K562 (cell line): ENCODE measurements at regions not wholly inside any gene's neighbourhood (a gene's known extent, or its start where the extent isn't known, plus 50 kb on each side); places are given as distances from the start of the nearest gene placed in this dataset.

Source experiments
- ATAC-seq: fragments of 200-7000 bp; cut with Tn5 transposase; 3 replicates; pipeline ENCODE4 v1.9.1; 2020; ENCODE audit warnings: moderate library complexity
- BruUV-seq: library from RNA; stranded (reverse); fragments of 400-500 nt; replicated peaks from 2 replicates; lab custom pipeline; 2021; lab: Mats Ljungman, UMichigan
- CTCF ChIA-PET: fragments of 300-600 bp; formaldehyde crosslinking; extraction: SDS; loops from one replicate; lab custom pipeline; 2021; ENCODE audit warnings: low intra/inter-chr PET ratio; lab: Yijun Ruan, JAX
- POLR2A ChIA-PET: fragments of 300-600, 350-650 bp; sonication (Branson Sonifier 250); formaldehyde crosslinking; extraction: SDS; loops from one replicate; lab custom pipeline; 2021; ENCODE audit warnings: antibody characterized with exemption, inconsistent platforms; lab: Yijun Ruan, JAX
- DNase-seq, 4 experiments: peaks; one replicate each; pipeline versions ENCODE4 v3.0.0 to v3.0.0-alpha.2; 2011 to 2018; ENCODE audit warnings: low spot score in 3 of 4, mixed read lengths in 3 of 4; ENCODE audit errors: extremely low read depth in 1 of 4
- FAIRE-seq: peaks from 2 replicates; lab custom pipeline; 2011; peaks lifted over from hg19 to GRCh38; lab: Jason Lieb, UNC
- H2AFZ ChIP-seq: 2 replicates; pipeline ENCODE4 v1.6.0; 2011; ENCODE audit warnings: low read depth, low read length, control low read depth, inconsistent platforms
- H3K27ac ChIP-seq: fragments of 200-600 bp; 3 replicates; pipeline ENCODE4 v1.8.0; 2011; ENCODE audit warnings: low read depth, mild to moderate bottlenecking, control low read depth, inconsistent platforms, low read length, moderate library complexity, mixed read lengths; ENCODE audit errors: extremely low read depth
- H3K27me3 ChIP-seq, 2 experiments: fragments of 300-600 bp in 1 of 2; 2 replicates in 1 of 2; 3 replicates in 1 of 2; pipeline versions ENCODE4 v1.6.0 to v1.8.0; 2011; ENCODE audit warnings: inconsistent platforms in 2 of 2, low read length in 2 of 2, mild to moderate bottlenecking in 1 of 2, mixed read lengths in 1 of 2, moderate library complexity in 1 of 2; ENCODE audit not compliant: control insufficient read depth in 2 of 2, insufficient read depth in 2 of 2
- H3K36me3 ChIP-seq: fragments of 300-600 bp; 3 replicates; pipeline ENCODE4 v1.8.0; 2011; ENCODE audit warnings: mild to moderate bottlenecking, low read length, inconsistent platforms; ENCODE audit not compliant: control insufficient read depth, insufficient read depth
- H3K4me1 ChIP-seq, 2 experiments: fragments of 200-600 bp in 1 of 2; replicated peaks in 1 of 2; 2 replicates in 1 of 2; 3 replicates in 1 of 2; pipeline versions ENCODE4 v1.5.1 to v1.8.0; 2011; ENCODE audit warnings: inconsistent platforms in 2 of 2, low read length in 2 of 2, mild to moderate bottlenecking in 1 of 2, mixed read lengths in 1 of 2, moderate library complexity in 1 of 2; ENCODE audit not compliant: control insufficient read depth in 2 of 2, insufficient read depth in 2 of 2
- H3K4me2 ChIP-seq: 2 replicates; pipeline ENCODE4 v1.6.1; 2011; ENCODE audit warnings: low read length, control low read depth, inconsistent platforms, mixed read lengths; ENCODE audit not compliant: insufficient read depth
- H3K4me3 ChIP-seq: fragments of 200-600 bp; sonication (generic), shearing (Covaris generic); 2 replicates; pipeline ENCODE4 v1.5.1; 2016; ENCODE audit warnings: control low read depth, inconsistent platforms
- H3K79me2 ChIP-seq: fragments of 200-600 bp; 3 replicates; pipeline ENCODE4 v1.8.0; 2011; ENCODE audit warnings: low read length, inconsistent platforms; ENCODE audit not compliant: control insufficient read depth, insufficient read depth
- H3K9ac ChIP-seq, 2 experiments: 2 replicates each; pipeline versions ENCODE4 v1.6.0 to v1.6.1; 2011; ENCODE audit warnings: low read depth in 2 of 2, low read length in 2 of 2, control low read depth in 1 of 2, inconsistent platforms in 1 of 2, mild to moderate bottlenecking in 1 of 2, mixed read lengths in 1 of 2; ENCODE audit not compliant: insufficient read depth in 1 of 2
- H3K9me1 ChIP-seq: one replicate; pipeline ENCODE4 v1.6.0; 2011; ENCODE audit warnings: inconsistent platforms, mild to moderate bottlenecking, low read length, moderate library complexity; ENCODE audit not compliant: control insufficient read depth, insufficient read depth
- H3K9me3 ChIP-seq: replicated peaks from 2 replicates; pipeline ENCODE4 v1.5.1; 2011; ENCODE audit warnings: low read depth, low read length, inconsistent platforms; ENCODE audit not compliant: control insufficient read depth, insufficient read depth
- H4K20me1 ChIP-seq: replicated peaks from 2 replicates; pipeline ENCODE4 v1.6.1; 2011; ENCODE audit warnings: low read length, inconsistent platforms, mixed read lengths; ENCODE audit not compliant: control insufficient read depth, insufficient read depth
- BACH1 ChIP-seq: fragments of 200-800 bp; sonication (Bioruptor generic); IDR thresholded peaks from 2 replicates; pipeline ENCODE4 v1.6.1; 2016; ENCODE audit warnings: missing genetic modification characterization, missing compliant biosample characterization
- KDM5B ChIP-seq: fragments of 200-600 bp; sonication (generic); IDR thresholded peaks from 2 replicates; pipeline ENCODE4 v1.6.1; 2012; ENCODE audit warnings: low read depth, mild to moderate bottlenecking, moderate library complexity, low read length, control low read depth, inconsistent platforms; ENCODE audit not compliant: insufficient replicate concordance
- MEF2D ChIP-seq: conservative IDR thresholded peaks from 2 replicates; pipeline ENCODE4 v1.6.1; 2016; ENCODE audit warnings: low read depth, missing genetic modification characterization, missing compliant biosample characterization
- NR2F6 ChIP-seq: fragments of 450-650 bp; formaldehyde crosslinking; IDR thresholded peaks from 2 replicates; pipeline ENCODE4 v1.4.0; 2020; ENCODE audit warnings: mild to moderate bottlenecking
- PCBP1 ChIP-seq: fragments of 200-400 bp; formaldehyde crosslinking; IDR thresholded peaks from 2 replicates; pipeline ENCODE4 v1.6.1; 2018; ENCODE audit warnings: mild to moderate bottlenecking, low read depth, low read length; ENCODE audit not compliant: poor library complexity, severe bottlenecking
- USF1 ChIP-seq: sonication (generic); formaldehyde crosslinking; IDR thresholded peaks from 2 replicates; pipeline ENCODE4 v1.9.0; 2022; ENCODE audit warnings: mild to moderate bottlenecking, missing genetic modification reagents
- ZKSCAN1 ChIP-seq: fragments of 150-350 bp; IDR thresholded peaks from 2 replicates; pipeline ENCODE4 v1.6.1; 2016; ENCODE audit warnings: low read depth, low read length
- WGBS: fragments of 100-300 bp; shearing (Covaris generic); methylation state at CpG from one replicate; pipeline ENCODE4 v1.1.6; 2016; ENCODE audit warnings: low coverage, mixed read lengths; ENCODE audit not compliant: insufficient coverage; ENCODE audit errors: missing lambda C conversion rate; 5-methylcytosine and 5-hydroxymethylcytosine counted together
- in situ Hi-C: fragments of 300-500 bp; cut with MboI; formaldehyde crosslinking; loops from 4 replicates; pipeline ENCODE4 v1.15.0; 2018; ENCODE audit warnings: inconsistent platforms, mixed read lengths
- intact Hi-C: fragments of 100-400 bp; cut with micrococcal nuclease; formaldehyde crosslinking; loops from 2 replicates; pipeline ENCODE4 v1.14.2; 2022

GRCh38 chr13:111502957-111503356, 182.5 kb downstream of the TEX29 start:
- Histone ChIP-seq H3K27ac (no peak overlapping the region), H3K27me3 (peaks cover 0 to 13% of the 10 kb centered on the region in 2 experiments; a peak in 2 of 5 replicates), H3K4me1 (no peaks in the 10 kb centered on the region), H3K36me3 (no peaks in the 10 kb centered on the region), H3K9ac (no peak overlapping the region), H3K4me3 (no peak overlapping the region), H4K20me1 (no peaks in the 10 kb centered on the region), H3K4me2 (no peak overlapping the region), H3K9me1 (no peaks in the 10 kb centered on the region), H3K79me2 (no peaks in the 10 kb centered on the region), H3K9me3 (no peaks in the 10 kb centered on the region), H2AFZ (no peak overlapping the region)
- ATAC-seq: no peak
- intact Hi-C loops (no loop called here), in situ Hi-C loops (no loop called here)
- DNase-seq: no peak
- ChIA-PET POLR2A (no interaction called here), CTCF (no interaction called here)
- no peak for FAIRE-seq
- 0% methylated on average over 4 of the region's 6 CpGs for WGBS
- TF ChIP-seq KDM5B: no peak
- TF ChIP-seq NR2F6 (CRISPR knock-in tag): no peak
- no peak for TF ChIP-seq PCBP1
- TF ChIP-seq BACH1 (tag): no peak
- TF ChIP-seq MEF2D: no peak
- no peak for TF ChIP-seq USF1 (CRISPR knock-in tag)
- no peak for TF ChIP-seq ZKSCAN1
- BruUV-seq: no TSS peak
